ENCODE measurements at regions not wholly inside any gene's neighbourhood (a gene's known extent, or its start where the extent isn't known, plus 50 kb on each side); places are given as distances from the start of the nearest gene placed in this dataset.

- ChIA-PET CTCF (no interaction called here), POLR2A (no interaction called here)
- H3K4me3 ChIP-seq (ENCODE audit: low read depth, low read length): no peak overlapping the region
- H3K27ac ChIP-seq (ENCODE audit: low read depth, low read length): no peak overlapping the region
- TF ChIP-seq CTCF (IDR thresholded peaks at IDR 0.05; ENCODE audit: low read depth, low read length): no peak
- DNase-seq (ENCODE audit: low read depth, low spot score): no peak
- no peaks in the 10 kb centered on the region for H3K27me3 ChIP-seq (ENCODE audit: control insufficient read depth, insufficient read depth, low read length)
- H3K9me3 ChIP-seq (ENCODE audit: control insufficient read depth, insufficient read depth, low read length): peaks cover 24% of the 10 kb centered on the region
These were observed 105.9 kb upstream of the NPTX2 start for GRCh38 chr7:98511175-98511574.

- CTCF ChIA-PET: no interaction called here
- Histone ChIP-seq H3K27me3 (ENCODE audit: control insufficient read depth, insufficient read depth, low read length) (no peaks in the 10 kb centered on the region), H3K4me3 (ENCODE audit: low read depth, low read length) (no peak overlapping the region), H3K9me3 (ENCODE audit: control insufficient read depth, insufficient read depth, low read length) (peaks cover 21% of the 10 kb centered on the region), H3K27ac (ENCODE audit: low read depth, low read length) (no peak overlapping the region)
- POLR2A ChIA-PET: interaction anchor here (0.7 kb wide), 1 partner anchor 48 kb away, joined by 3 read pairs; no protein-coding TSS in a partner anchor
- no peak for TF ChIP-seq CTCF (IDR thresholded peaks at IDR 0.05; ENCODE audit: low read depth, low read length)
- DNase-seq (ENCODE audit: low read depth, low spot score): no peak
These were observed 107.2 kb upstream of the NPTX2 start for GRCh38 chr7:98509836-98510235.

GRCh38 chr7:98506471-98506870 lies 105.6 kb upstream of the BAIAP2L1 start:
- TF ChIP-seq CTCF (IDR thresholded peaks at IDR 0.05; ENCODE audit: low read depth, low read length): no peak
- Histone ChIP-seq H3K9me3 (ENCODE audit: control insufficient read depth, insufficient read depth, low read length) (peaks cover 19% of the 10 kb centered on the region), H3K27me3 (ENCODE audit: control insufficient read depth, insufficient read depth, low read length) (no peaks in the 10 kb centered on the region), H3K4me3 (ENCODE audit: low read depth, low read length) (no peak overlapping the region), H3K27ac (ENCODE audit: low read depth, low read length) (no peak overlapping the region)
- POLR2A ChIA-PET: no interaction called here
- no peak for DNase-seq (ENCODE audit: low read depth, low spot score)
- CTCF ChIA-PET: no interaction called here

GRCh38 chr7:98500764-98501163 lies 99.9 kb upstream of the BAIAP2L1 start:
- Histone ChIP-seq H3K4me3 (ENCODE audit: low read depth, low read length) (no peak overlapping the region), H3K27me3 (ENCODE audit: control insufficient read depth, insufficient read depth, low read length) (no peaks in the 10 kb centered on the region), H3K27ac (ENCODE audit: low read depth, low read length) (no peak overlapping the region), H3K9me3 (ENCODE audit: control insufficient read depth, insufficient read depth, low read length) (peaks cover 38% of the 10 kb centered on the region)
- DNase-seq (ENCODE audit: low read depth, low spot score): no peak
- TF ChIP-seq CTCF (IDR thresholded peaks at IDR 0.05; ENCODE audit: low read depth, low read length): no peak
- CTCF ChIA-PET: no interaction called here
- POLR2A ChIA-PET: interaction anchor here (0.7 kb wide), 1 partner anchor 173 kb away, joined by 4 read pairs; no protein-coding TSS in a partner anchor

GRCh38 chr7:98496618-98497017 lies 95.7 kb upstream of the BAIAP2L1 start:
- DNase-seq (ENCODE audit: low read depth, low spot score): no peak
- TF ChIP-seq CTCF (IDR thresholded peaks at IDR 0.05; ENCODE audit: low read depth, low read length): no peak
- ChIA-PET CTCF (no interaction called here), POLR2A (no interaction called here)
- Histone ChIP-seq H3K9me3 (ENCODE audit: control insufficient read depth, insufficient read depth, low read length) (peaks cover 41% of the 10 kb centered on the region), H3K27me3 (ENCODE audit: control insufficient read depth, insufficient read depth, low read length) (no peaks in the 10 kb centered on the region), H3K27ac (ENCODE audit: low read depth, low read length) (no peak overlapping the region), H3K4me3 (ENCODE audit: low read depth, low read length) (no peak overlapping the region)
